IMR-90 (cell line): ENCODE measurements at regions not wholly inside any gene's neighbourhood (a gene's known extent, or its start where the extent isn't known, plus 50 kb on each side); places are given as distances from the start of the nearest gene placed in this dataset.

Source experiments
- ATAC-seq: fragments of 200-7000 bp; cut with Tn5 transposase; 2 replicates; pipeline ENCODE4 v1.9.1; 2020; ENCODE audit warnings: low read depth, mild to moderate bottlenecking, moderate library complexity
- BruUV-seq: library from RNA; stranded (reverse); fragments of 400-500 nt; replicated peaks from 2 replicates; lab custom pipeline; 2021; lab: Mats Ljungman, UMichigan
- CTCF ChIA-PET: fragments of 300-600 bp; formaldehyde crosslinking; extraction: SDS; loops from one replicate; lab custom pipeline; 2021; ENCODE audit warnings: antibody characterized with exemption; lab: Yijun Ruan, JAX
- POLR2A ChIA-PET: fragments of 300-600 bp; sonication (Branson Sonifier 250); formaldehyde crosslinking; loops from one replicate; lab custom pipeline; 2022; ENCODE audit warnings: antibody characterized with exemption; ENCODE audit not compliant: unreplicated experiment; lab: Charles Lee
- DNase-seq: peaks from one replicate; pipeline ENCODE4 v3.0.0; 2013
- H2AFZ ChIP-seq: replicated peaks from 2 replicates; pipeline ENCODE3; 2013; ENCODE audit warnings: low read length, mild to moderate bottlenecking; ENCODE audit not compliant: poor library complexity
- H2AK5ac ChIP-seq: 2 replicates; pipeline ENCODE4 v1.6.1; 2013; ENCODE audit warnings: low read depth, low read length, inconsistent platforms
- H2AK9ac ChIP-seq: replicated peaks from 2 replicates; pipeline ENCODE3; 2013; ENCODE audit warnings: mild to moderate bottlenecking, low read depth, low read length, moderate library complexity; ENCODE audit not compliant: poor library complexity
- H2BK120ac ChIP-seq: 2 replicates; pipeline ENCODE4 v1.6.1; 2013; ENCODE audit warnings: low read depth, low read length, inconsistent platforms
- H2BK15ac ChIP-seq: 3 replicates; pipeline ENCODE4 v1.6.1; 2013; ENCODE audit warnings: low read depth, low read length, inconsistent platforms
- H2BK20ac ChIP-seq: 2 replicates; pipeline ENCODE4 v1.6.1; 2013; ENCODE audit warnings: low read depth, mild to moderate bottlenecking, inconsistent platforms, low read length, moderate library complexity
- H2BK5ac ChIP-seq: 2 replicates; pipeline ENCODE4 v1.6.1; 2013; ENCODE audit warnings: mild to moderate bottlenecking, low read depth, low read length, inconsistent platforms; ENCODE audit not compliant: poor library complexity, severe bottlenecking
- H3K14ac ChIP-seq: replicated peaks from 2 replicates; pipeline ENCODE4 v1.6.1; 2013; ENCODE audit warnings: low read depth, low read length, inconsistent platforms
- H3K18ac ChIP-seq: 2 replicates; pipeline ENCODE4 v1.6.1; 2013; ENCODE audit warnings: low read depth, low read length, control low read depth
- H3K23ac ChIP-seq: 2 replicates; pipeline ENCODE4 v1.6.1; 2013; ENCODE audit warnings: low read depth, low read length, inconsistent platforms
- H3K27ac ChIP-seq: 2 replicates; pipeline ENCODE4 v1.5.1; 2013; ENCODE audit warnings: mild to moderate bottlenecking, control low read depth, low read length; ENCODE audit not compliant: insufficient read depth
- H3K27me3 ChIP-seq: 2 replicates; pipeline ENCODE4 v1.6.1; 2013; ENCODE audit warnings: low read length; ENCODE audit not compliant: control insufficient read depth, insufficient read depth
- H3K36me3 ChIP-seq: 2 replicates; pipeline ENCODE4 v1.6.1; 2013; ENCODE audit warnings: low read length, mixed read lengths; ENCODE audit not compliant: control insufficient read depth, insufficient read depth
- H3K4ac ChIP-seq: 2 replicates; pipeline ENCODE4 v1.6.1; 2013; ENCODE audit warnings: low read depth, low read length, inconsistent platforms
- H3K4me1 ChIP-seq: 2 replicates; pipeline ENCODE4 v1.6.1; 2013; ENCODE audit warnings: low read length, mixed read lengths; ENCODE audit not compliant: control insufficient read depth, insufficient read depth
- H3K4me2 ChIP-seq: 2 replicates; pipeline ENCODE4 v1.6.1; 2013; ENCODE audit warnings: low read depth, mild to moderate bottlenecking, control low read depth, low read length, moderate library complexity
- H3K4me3 ChIP-seq: 2 replicates; pipeline ENCODE4 v1.5.1; 2013; ENCODE audit warnings: low read depth, mild to moderate bottlenecking, control low read depth, low read length, moderate library complexity; ENCODE audit not compliant: insufficient read depth
- H3K56ac ChIP-seq: 2 replicates; pipeline ENCODE4 v1.6.1; 2013; ENCODE audit warnings: low read length, inconsistent platforms; ENCODE audit not compliant: insufficient read depth; ENCODE audit errors: extremely low read depth
- H3K79me1 ChIP-seq, 2 experiments: 2 replicates each; pipeline ENCODE4 v1.6.1; 2013; ENCODE audit warnings: low read length in 2 of 2, inconsistent platforms in 1 of 2, low read depth in 1 of 2
- H3K9ac ChIP-seq: 2 replicates; pipeline ENCODE4 v1.6.1; 2013; ENCODE audit warnings: low read depth, low read length, control low read depth
- H3K9me1 ChIP-seq: 2 replicates; pipeline ENCODE4 v1.6.1; 2013; ENCODE audit warnings: low read length, inconsistent platforms; ENCODE audit not compliant: insufficient read depth
- H3K9me3 ChIP-seq: 2 replicates; pipeline ENCODE4 v1.6.1; 2013; ENCODE audit warnings: low read length; ENCODE audit not compliant: control insufficient read depth, insufficient read depth
- H4K20me1 ChIP-seq: 2 replicates; pipeline ENCODE4 v1.6.1; 2013; ENCODE audit warnings: low read length, inconsistent platforms; ENCODE audit not compliant: insufficient read depth
- H4K5ac ChIP-seq: 2 replicates; pipeline ENCODE4 v1.6.1; 2013; ENCODE audit warnings: mild to moderate bottlenecking, low read depth, low read length, control low read depth
- H4K8ac ChIP-seq, 2 experiments: 2 replicates each; pipeline ENCODE4 v1.6.1; 2013; ENCODE audit warnings: low read depth in 2 of 2, low read length in 2 of 2, control low read depth in 1 of 2, inconsistent platforms in 1 of 2
- H4K91ac ChIP-seq: 2 replicates; pipeline ENCODE4 v1.6.1; 2013; ENCODE audit warnings: low read depth, low read length, inconsistent platforms; ENCODE audit not compliant: insufficient read depth
- CEBPB ChIP-seq: IDR thresholded peaks from 2 replicates; pipeline ENCODE4 v1.6.1; 2012; ENCODE audit warnings: low read depth, low read length, improper control_type of control experiment
- CHD1 ChIP-seq: IDR thresholded peaks from 2 replicates; pipeline ENCODE4 v1.6.1; 2012; ENCODE audit warnings: low read depth, low read length, improper control_type of control experiment
- CTCF ChIP-seq: conservative IDR thresholded peaks from 2 replicates; pipeline ENCODE4 v1.5.1; 2012; ENCODE audit warnings: mild to moderate bottlenecking, low read depth, low read length, improper control_type of control experiment
- MAFK ChIP-seq: IDR thresholded peaks from 2 replicates; pipeline ENCODE4 v1.6.1; 2012; ENCODE audit warnings: low read depth, low read length, improper control_type of control experiment
- MAZ ChIP-seq: IDR thresholded peaks from 2 replicates; pipeline ENCODE4 v1.6.1; 2012; ENCODE audit warnings: low read depth, mild to moderate bottlenecking, low read length, improper control_type of control experiment, moderate library complexity, borderline replicate concordance
- MXI1 ChIP-seq: IDR thresholded peaks from 2 replicates; pipeline ENCODE4 v1.6.1; 2012; ENCODE audit warnings: low read depth, mild to moderate bottlenecking, low read length, moderate library complexity, borderline replicate concordance
- NFE2L2 ChIP-seq: fragments of 150-350 bp; IDR thresholded peaks from 2 replicates; pipeline ENCODE4 v1.6.1; 2016; ENCODE audit warnings: low read depth, mild to moderate bottlenecking, low read length
- RAD21 ChIP-seq: IDR thresholded peaks from 2 replicates; pipeline ENCODE4 v1.6.1; 2012; ENCODE audit warnings: low read length, improper control_type of control experiment
- RCOR1 ChIP-seq: IDR thresholded peaks from 2 replicates; pipeline ENCODE4 v1.6.1; 2012; ENCODE audit warnings: mild to moderate bottlenecking, low read length, improper control_type of control experiment; ENCODE audit not compliant: insufficient replicate concordance
- WGBS, 2 experiments: methylation state at CpG; one replicate each; pipeline versions ENCODE4 v1.1.5 to v1.1.7; 2013; ENCODE audit warnings: missing lambda C conversion rate in 2 of 2; ENCODE audit not compliant: insufficient read length in 1 of 2; ENCODE audit errors: extremely low coverage in 2 of 2; 5-methylcytosine and 5-hydroxymethylcytosine counted together
- dilution Hi-C: fragments of 300-500 bp; cut with HindIII; formaldehyde crosslinking; loops from one replicate; pipeline ENCODE4 v1.14.3; 2018; ENCODE audit warnings: low sequenced_read_pairs; ENCODE audit not compliant: unreplicated experiment
- in situ Hi-C: fragments of 300-500 bp; cut with MboI; formaldehyde crosslinking; loops from 3 replicates; pipeline ENCODE4 v1.14.3; 2019; ENCODE audit warnings: low sequenced_read_pairs, inconsistent platforms, mixed read lengths
- intact Hi-C: fragments of 100-400 bp; cut with micrococcal nuclease; formaldehyde crosslinking; loops from 2 replicates; pipeline ENCODE4 v1.10.0; 2022

- Histone ChIP-seq H2AK9ac (no peak overlapping the region), H3K14ac (no peak overlapping the region), H4K91ac (no peak overlapping the region), H3K27ac (no peak overlapping the region), H3K4me3 (no peak overlapping the region), H2AK5ac (0 out of 2 replicates have a peak overlapping the region, but pooled peaks have one; percentile 7), H2BK15ac (no peak overlapping the region), H4K5ac (no peak overlapping the region), H3K9me1 (peaks cover 8% of the 10 kb centered on the region; the same call in 1 of the 2 replicates), H3K9me3 (no peaks in the 10 kb centered on the region), H3K36me3 (no peaks in the 10 kb centered on the region), H3K23ac (no peak overlapping the region), H3K9ac (no peak overlapping the region), H4K20me1 (no peaks in the 10 kb centered on the region), H4K8ac (no peak overlapping the region; a peak in 1 of 4 replicates), H2AFZ (no peak overlapping the region), H3K4me1 (peaks cover 9% of the 10 kb centered on the region), H2BK5ac (no peak overlapping the region), H3K56ac (no peak overlapping the region), H3K79me1 (no peaks in the 10 kb centered on the region), H3K4ac (no peak overlapping the region), H3K27me3 (peaks cover 5% of the 10 kb centered on the region), H3K18ac (no peak overlapping the region), H2BK120ac (no peak overlapping the region), H2BK20ac (no peak overlapping the region), H3K4me2 (no peak overlapping the region)
- intact Hi-C loops, result no loop called here
- CTCF ChIA-PET, result no interaction called here
- dilution Hi-C loops, result no loop called here
- TF ChIP-seq MAFK, result no peak
- no peak for TF ChIP-seq CHD1
- TF ChIP-seq CEBPB, result no peak
- TF ChIP-seq RAD21, result no peak
- TF ChIP-seq MXI1, result no peak
- TF ChIP-seq CTCF, result no peak
- no peak for TF ChIP-seq NFE2L2
- TF ChIP-seq MAZ, result no peak
- TF ChIP-seq RCOR1, result no peak
- ATAC-seq (no peak), DNase-seq (no peak)
- POLR2A ChIA-PET, result no interaction called here
- WGBS, 2 experiments, result no CpG with 5 or more reads among the region's 10 CpGs
- in situ Hi-C loops, result no loop called here
- BruUV-seq, result no TSS peak
These were observed 78.5 kb upstream of the DLG1 start for GRCh38 chr3:197376735-197377555.
